Activated CD4-positive, alpha-beta T cell treated with anti-CD3 and anti-CD28 coated beads, Interleukin-2, amount 10 ng/mL, durations not matched to agents 7 days and 5 days (primary cell): ENCODE measurements at regions not wholly inside any gene's neighbourhood (a gene's known extent, or its start where the extent isn't known, plus 50 kb on each side); places are given as distances from the start of the nearest gene placed in this dataset.

Experiments used
- CTCF ChIA-PET: fragments of 350-600 bp; sonication (Branson Sonifier 250); formaldehyde crosslinking; loops from one replicate; lab custom pipeline; 2021; ENCODE audit warnings: antibody characterized with exemption; lab: Charles Lee
- POLR2A ChIA-PET: fragments of 350-600 bp; sonication (Branson Sonifier 250); formaldehyde crosslinking; loops from one replicate; lab custom pipeline; 2021; ENCODE audit warnings: antibody characterized with exemption; lab: Charles Lee
- DNase-seq: peaks from one replicate; pipeline ENCODE4 v3.0.0-alpha.2; 2020
- H3K27ac Mint-ChIP-seq: one replicate; pipeline ENCODE4 v1.8.0; 2021; ENCODE audit warnings: mild to moderate bottlenecking, moderate library complexity, mixed read lengths
- H3K27me3 Mint-ChIP-seq: one replicate; pipeline ENCODE4 v1.8.0; 2021; ENCODE audit warnings: mixed read lengths
- H3K36me3 Mint-ChIP-seq: one replicate; pipeline ENCODE4 v1.8.0; 2021; ENCODE audit warnings: low read depth, mixed read lengths
- H3K4me1 Mint-ChIP-seq: one replicate; pipeline ENCODE4 v1.8.0; 2021; ENCODE audit warnings: mixed read lengths
- H3K4me3 Mint-ChIP-seq: one replicate; pipeline ENCODE4 v1.8.0; 2021; ENCODE audit warnings: mild to moderate bottlenecking, moderate library complexity, mixed read lengths
- H3K9me3 Mint-ChIP-seq: one replicate; pipeline ENCODE4 v1.8.0; 2021; ENCODE audit warnings: mixed read lengths

DNA sequence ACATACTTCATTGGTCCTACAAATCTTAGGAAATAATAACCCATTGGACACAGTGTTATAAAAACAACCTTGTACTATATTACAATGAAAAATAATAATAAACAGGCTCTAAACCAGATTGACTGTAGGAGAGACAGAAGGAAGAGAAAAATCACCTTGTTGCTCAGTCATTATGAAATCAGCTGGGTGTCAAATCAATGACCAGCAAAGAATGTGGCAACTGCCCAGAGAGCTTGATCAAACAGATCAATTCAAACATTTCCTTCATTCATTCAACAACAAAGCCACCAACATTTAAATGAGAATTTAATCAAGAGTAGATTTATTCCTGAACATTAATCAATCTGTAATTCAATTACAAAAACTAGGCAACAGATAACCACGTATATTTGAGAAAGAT is 671.9 kb upstream of the CHAC2 start:
- Mint-ChIP-seq H3K27ac (no peak overlapping the region), H3K4me3 (no peak overlapping the region), H3K9me3 (no peaks in the 10 kb centered on the region), H3K4me1 (no peaks in the 10 kb centered on the region), H3K27me3 (no peaks in the 10 kb centered on the region), H3K36me3 (no peaks in the 10 kb centered on the region)
- CTCF ChIA-PET = no interaction called here
- no peak for DNase-seq
- POLR2A ChIA-PET = no interaction called here

DNA sequence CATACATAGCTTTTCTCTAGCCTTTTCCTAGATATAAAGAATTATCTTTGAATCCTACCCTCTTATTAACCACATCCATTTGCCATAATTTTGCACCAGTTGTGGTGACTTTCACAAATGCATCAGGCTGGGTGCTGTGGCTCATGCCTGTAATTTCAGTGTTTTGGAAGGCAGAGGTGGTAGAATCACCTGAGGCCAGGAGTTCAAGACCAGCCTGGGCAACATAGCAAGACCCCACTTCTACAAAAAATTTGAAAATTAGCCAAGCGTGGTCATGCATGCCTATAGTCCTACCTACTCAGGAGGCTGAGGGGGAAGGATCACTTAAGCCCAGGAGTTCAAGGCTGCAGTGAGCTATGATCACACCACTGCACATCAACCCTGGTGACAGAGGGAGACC is 672.4 kb upstream of the CHAC2 start:
- POLR2A ChIA-PET = no interaction called here
- Mint-ChIP-seq H3K36me3 (no peaks in the 10 kb centered on the region), H3K4me1 (no peaks in the 10 kb centered on the region), H3K4me3 (no peak overlapping the region), H3K27ac (no peak overlapping the region), H3K27me3 (no peaks in the 10 kb centered on the region), H3K9me3 (no peaks in the 10 kb centered on the region)
- CTCF ChIA-PET = no interaction called here
- no peak for DNase-seq

DNA sequence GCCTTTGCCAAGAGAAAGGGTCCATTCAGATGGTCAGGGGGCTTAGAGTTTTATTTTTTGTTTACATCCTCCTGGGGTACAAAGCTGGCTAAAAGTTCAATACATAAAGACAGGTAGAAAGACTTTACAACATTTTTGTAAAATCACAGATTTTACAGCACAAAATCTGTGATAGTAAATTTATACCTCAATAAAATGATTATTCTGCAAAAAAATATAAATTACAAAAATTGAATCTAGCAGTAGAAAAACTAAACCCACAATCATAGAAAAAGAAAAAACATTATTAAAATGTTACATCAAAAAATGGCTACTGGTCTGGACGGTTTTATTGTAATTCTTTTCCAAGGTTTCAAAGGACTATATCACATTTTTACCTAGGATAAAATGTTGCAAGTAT is 674.2 kb upstream of the CHAC2 start:
- no peak for DNase-seq
- no peak overlapping the region for H3K27ac Mint-ChIP-seq
- ChIA-PET CTCF (no interaction called here), POLR2A (no interaction called here)
- H3K4me1 Mint-ChIP-seq = no peaks in the 10 kb centered on the region
- no peaks in the 10 kb centered on the region for H3K27me3 Mint-ChIP-seq
- no peaks in the 10 kb centered on the region for H3K36me3 Mint-ChIP-seq
- peaks cover 5% of the 10 kb centered on the region for H3K9me3 Mint-ChIP-seq
- no peak overlapping the region for H3K4me3 Mint-ChIP-seq

DNA sequence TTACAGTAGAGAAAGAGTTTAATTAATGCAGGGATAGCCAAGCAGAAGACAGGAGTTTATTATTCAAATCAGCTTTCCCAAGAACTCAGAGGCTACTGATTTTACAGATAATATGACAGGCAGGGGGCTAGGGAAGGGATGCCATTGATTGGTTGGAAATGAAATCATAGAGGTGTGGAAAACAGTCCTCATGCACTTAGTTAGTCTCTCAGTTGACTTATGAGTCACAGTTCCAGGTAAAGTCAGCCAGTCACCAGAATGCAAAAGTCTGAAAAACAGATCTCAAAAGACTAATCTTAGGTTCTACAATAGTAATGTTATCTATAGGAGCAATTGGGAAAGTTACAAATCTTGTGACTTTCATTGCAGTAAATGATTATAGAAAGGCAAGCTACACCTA is 676.4 kb upstream of the CHAC2 start:
- ChIA-PET POLR2A (no interaction called here), CTCF (no interaction called here)
- H3K36me3 Mint-ChIP-seq = no peaks in the 10 kb centered on the region

DNA sequence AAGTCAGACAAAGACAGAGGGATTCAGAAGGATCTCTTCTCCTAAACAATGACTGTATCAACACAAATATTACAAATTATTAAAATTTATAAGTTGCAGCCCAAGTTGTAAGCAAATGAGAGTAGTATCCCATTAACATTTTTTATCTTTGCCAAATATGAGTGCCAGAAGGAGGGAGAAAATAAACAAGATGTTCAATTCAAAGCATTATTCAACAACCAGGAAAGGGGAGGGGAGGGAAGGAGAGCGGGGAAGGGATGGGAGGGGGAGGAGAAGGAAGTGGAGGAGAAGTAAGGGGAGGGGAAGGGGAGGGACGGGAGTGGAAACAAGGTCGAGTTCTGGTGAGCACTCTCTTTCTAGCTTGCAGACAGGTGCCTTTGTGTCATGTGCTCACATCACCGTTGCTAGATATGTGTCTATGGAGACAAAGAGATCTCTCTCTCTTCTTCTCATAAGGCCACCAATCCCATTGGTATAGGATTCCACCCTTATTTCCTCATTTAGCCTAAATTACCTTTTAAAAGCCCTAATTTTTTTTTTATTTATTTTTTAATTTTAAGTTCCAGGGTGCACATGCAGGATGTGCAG is 679.6 kb upstream of the CHAC2 start:
- no peak overlapping the region for H3K27ac Mint-ChIP-seq
- no peaks in the 10 kb centered on the region for H3K27me3 Mint-ChIP-seq
- no peak overlapping the region for H3K4me3 Mint-ChIP-seq
- H3K4me1 Mint-ChIP-seq = no peaks in the 10 kb centered on the region
- DNase-seq = no peak
- CTCF ChIA-PET = no interaction called here
- no peaks in the 10 kb centered on the region for H3K36me3 Mint-ChIP-seq
- POLR2A ChIA-PET = no interaction called here
- peaks cover 5% of the 10 kb centered on the region for H3K9me3 Mint-ChIP-seq

More for the DNA sequence above, 676.4 kb upstream of the CHAC2 start:
- no peak overlapping the region for H3K27ac Mint-ChIP-seq
- DNase-seq = no peak
- H3K27me3 Mint-ChIP-seq = no peaks in the 10 kb centered on the region
- H3K4me3 Mint-ChIP-seq = no peak overlapping the region
- H3K4me1 Mint-ChIP-seq = no peaks in the 10 kb centered on the region
- H3K9me3 Mint-ChIP-seq = peaks cover 5% of the 10 kb centered on the region

DNA sequence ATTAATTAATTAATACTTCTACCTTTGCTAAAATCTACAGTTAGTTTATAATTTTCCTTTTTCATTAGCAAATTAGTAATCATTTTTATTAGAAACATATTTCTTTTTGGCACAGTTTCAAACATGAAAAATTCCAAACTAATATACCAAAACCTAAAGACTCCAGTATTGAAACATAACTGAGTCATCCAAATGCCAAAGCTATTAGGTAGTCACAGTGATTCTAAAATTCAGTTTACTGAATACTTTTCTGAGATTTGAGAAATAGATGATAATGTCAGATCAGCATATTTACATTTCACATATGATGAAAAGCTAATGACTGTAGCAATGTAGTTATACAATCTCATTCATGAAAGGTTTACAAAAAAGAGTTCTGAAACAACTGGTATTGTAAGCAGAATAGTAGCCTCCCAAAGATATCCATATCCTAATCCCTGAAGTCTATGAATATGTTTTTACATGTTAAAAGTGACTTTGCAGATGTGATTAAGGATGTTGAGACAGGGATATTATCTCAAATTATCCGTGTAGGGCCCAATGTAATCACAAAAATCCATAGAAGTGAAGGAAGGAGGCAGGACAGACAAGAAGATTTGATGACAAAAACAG is 680.2 kb upstream of the CHAC2 start:
- CTCF ChIA-PET = no interaction called here
- no peak for DNase-seq
- no peak overlapping the region for H3K4me3 Mint-ChIP-seq
- POLR2A ChIA-PET = no interaction called here
- H3K9me3 Mint-ChIP-seq = peaks cover 5% of the 10 kb centered on the region
- no peaks in the 10 kb centered on the region for H3K27me3 Mint-ChIP-seq
- no peak overlapping the region for H3K27ac Mint-ChIP-seq
- no peaks in the 10 kb centered on the region for H3K36me3 Mint-ChIP-seq
- H3K4me1 Mint-ChIP-seq = no peaks in the 10 kb centered on the region

DNA sequence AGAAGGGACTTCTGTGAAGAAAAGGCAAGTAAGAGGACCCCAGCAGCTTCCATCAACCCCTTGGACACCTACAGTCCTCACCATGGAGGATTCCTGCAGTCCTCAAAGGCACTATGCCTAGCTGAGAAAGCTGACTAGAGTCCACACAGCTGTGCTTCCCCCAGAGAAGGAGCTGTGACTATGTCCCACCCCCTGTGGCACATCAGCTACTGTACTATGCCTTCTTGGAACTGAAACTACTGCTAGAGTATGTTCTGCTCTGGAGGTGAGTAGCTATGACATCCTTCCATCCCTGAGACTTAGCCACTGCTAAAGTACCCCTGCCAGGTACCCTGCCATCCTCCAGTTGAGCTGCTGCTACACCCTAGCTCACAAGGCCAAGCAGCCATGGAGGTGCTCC is 690.2 kb upstream of the CHAC2 start:
- no peak for DNase-seq
- peaks cover 12% of the 10 kb centered on the region for H3K9me3 Mint-ChIP-seq
- H3K36me3 Mint-ChIP-seq = no peaks in the 10 kb centered on the region
- CTCF ChIA-PET = no interaction called here
- H3K4me3 Mint-ChIP-seq = no peak overlapping the region
- no peaks in the 10 kb centered on the region for H3K4me1 Mint-ChIP-seq
- no peak overlapping the region for H3K27ac Mint-ChIP-seq
- POLR2A ChIA-PET = no interaction called here
- H3K27me3 Mint-ChIP-seq = no peaks in the 10 kb centered on the region

DNA sequence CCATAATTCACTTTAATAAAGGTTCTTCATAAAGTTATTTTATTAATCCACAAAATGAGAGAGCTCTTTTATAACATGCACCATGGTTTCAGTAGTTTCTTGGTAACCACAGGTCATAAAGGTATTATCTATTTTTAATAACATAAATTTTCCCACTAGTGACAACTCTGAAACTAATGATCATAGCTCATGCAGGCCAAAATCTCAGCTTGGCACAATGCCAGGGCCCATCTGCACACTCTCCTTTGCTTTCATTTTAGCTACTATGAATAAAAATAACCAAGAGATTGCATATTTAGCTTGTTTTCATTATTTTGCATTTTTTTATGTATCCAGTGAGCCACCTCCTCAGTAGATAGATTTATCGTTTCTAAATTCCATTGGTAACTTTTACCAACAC is 691.8 kb upstream of the CHAC2 start:
- H3K27ac Mint-ChIP-seq = no peak overlapping the region
- no peak for DNase-seq
- H3K9me3 Mint-ChIP-seq = peaks cover 8% of the 10 kb centered on the region
- H3K4me1 Mint-ChIP-seq = no peaks in the 10 kb centered on the region
- ChIA-PET POLR2A (no interaction called here), CTCF (no interaction called here)
- no peaks in the 10 kb centered on the region for H3K27me3 Mint-ChIP-seq
- H3K4me3 Mint-ChIP-seq = no peak overlapping the region
- no peaks in the 10 kb centered on the region for H3K36me3 Mint-ChIP-seq

DNA sequence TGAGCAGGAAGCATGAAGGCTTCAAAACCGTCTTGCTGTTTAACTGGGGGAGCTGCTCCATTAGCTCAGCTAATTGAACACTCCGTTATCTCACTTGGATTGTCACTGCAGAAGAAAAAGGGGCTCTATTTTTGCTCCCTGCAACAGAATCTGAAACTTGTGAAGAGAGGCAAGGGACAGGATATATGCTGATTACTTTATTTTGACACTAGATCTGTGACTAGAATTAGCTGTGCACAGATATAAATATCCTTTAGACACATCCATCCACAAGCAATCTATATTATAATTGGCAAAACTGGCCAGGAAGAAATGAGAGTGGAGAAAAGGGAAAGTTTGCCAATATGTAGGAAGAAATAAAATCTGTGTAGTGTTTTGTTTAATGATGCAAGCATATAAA is 700.1 kb upstream of the CHAC2 start:
- Mint-ChIP-seq H3K27me3 (no peaks in the 10 kb centered on the region), H3K9me3 (peaks cover 4% of the 10 kb centered on the region), H3K4me3 (no peak overlapping the region), H3K36me3 (no peaks in the 10 kb centered on the region), H3K4me1 (no peaks in the 10 kb centered on the region), H3K27ac (no peak overlapping the region)
- DNase-seq = no peak
- CTCF ChIA-PET = no interaction called here
- POLR2A ChIA-PET = no interaction called here

DNA sequence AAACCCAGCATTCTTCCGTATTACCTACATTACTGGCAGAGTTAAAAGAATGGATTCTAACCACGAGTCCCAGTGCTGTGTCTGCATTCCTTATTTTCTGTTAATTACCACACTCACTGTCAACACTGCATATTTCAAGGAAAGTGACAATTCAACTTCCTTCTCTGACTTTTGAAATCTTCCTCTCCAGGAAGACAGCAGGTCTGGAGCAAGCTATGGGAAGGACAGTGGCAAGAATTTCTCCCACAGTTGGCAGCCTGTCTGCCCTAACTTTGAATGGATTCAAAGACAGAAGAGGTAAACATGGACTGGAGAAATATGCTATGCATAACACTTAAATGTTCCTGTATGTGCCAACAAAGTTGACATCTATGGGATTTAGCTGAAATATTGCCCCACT is 700.5 kb upstream of the CHAC2 start:
- Mint-ChIP-seq H3K9me3 (peaks cover 4% of the 10 kb centered on the region), H3K27ac (no peak overlapping the region), H3K36me3 (no peaks in the 10 kb centered on the region), H3K27me3 (no peaks in the 10 kb centered on the region), H3K4me1 (no peaks in the 10 kb centered on the region), H3K4me3 (no peak overlapping the region)
- CTCF ChIA-PET = no interaction called here
- no peak for DNase-seq
- POLR2A ChIA-PET = no interaction called here

DNA sequence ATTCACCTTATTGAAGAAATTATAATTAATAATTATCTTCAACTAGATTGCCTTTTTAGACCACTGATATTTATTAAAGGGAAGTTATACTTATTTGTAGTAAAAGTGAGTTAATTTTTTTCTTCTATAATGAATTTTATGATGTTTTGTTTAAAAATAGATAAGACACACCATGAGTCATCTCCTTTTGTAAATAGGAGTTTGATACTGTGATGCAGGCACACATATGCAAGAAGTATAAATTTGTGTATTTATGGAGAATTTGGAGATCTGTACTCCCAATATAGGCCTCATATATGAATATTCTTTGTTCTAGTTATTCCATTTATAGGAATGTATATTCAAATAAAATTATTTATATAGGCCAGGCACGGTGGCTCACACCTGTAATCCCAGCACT is 703.5 kb upstream of the CHAC2 start:
- DNase-seq = no peak
- no peaks in the 10 kb centered on the region for H3K9me3 Mint-ChIP-seq
- CTCF ChIA-PET = no interaction called here
- POLR2A ChIA-PET = no interaction called here
- H3K4me1 Mint-ChIP-seq = no peaks in the 10 kb centered on the region
- no peaks in the 10 kb centered on the region for H3K36me3 Mint-ChIP-seq
- H3K27me3 Mint-ChIP-seq = no peaks in the 10 kb centered on the region
- H3K4me3 Mint-ChIP-seq = no peak overlapping the region
- no peak overlapping the region for H3K27ac Mint-ChIP-seq

DNA sequence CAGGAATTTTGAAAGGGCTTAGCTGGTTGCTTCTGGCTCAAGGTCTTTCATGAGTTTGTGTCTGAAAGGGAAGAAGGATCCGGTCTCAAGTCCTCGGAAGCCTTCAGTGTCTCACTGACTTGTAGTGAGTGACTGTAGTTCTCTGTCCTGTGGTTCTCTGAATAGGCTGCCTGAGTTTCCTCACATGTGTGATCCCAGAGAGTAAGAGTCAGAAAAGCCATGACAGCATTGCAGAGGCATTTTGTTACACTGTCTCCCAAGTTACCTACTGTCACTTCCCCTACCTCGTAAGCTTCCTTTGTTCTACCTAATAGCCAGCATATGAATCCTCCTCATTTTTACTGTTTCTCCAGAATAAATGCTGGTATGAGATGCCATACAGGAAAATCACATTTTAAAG is 709.1 kb upstream of the CHAC2 start:
- Mint-ChIP-seq H3K27ac (no peak overlapping the region), H3K4me3 (no peak overlapping the region), H3K4me1 (no peaks in the 10 kb centered on the region), H3K9me3 (no peaks in the 10 kb centered on the region), H3K36me3 (no peaks in the 10 kb centered on the region), H3K27me3 (no peaks in the 10 kb centered on the region)
- ChIA-PET CTCF (no interaction called here), POLR2A (no interaction called here)
- DNase-seq = no peak

DNA sequence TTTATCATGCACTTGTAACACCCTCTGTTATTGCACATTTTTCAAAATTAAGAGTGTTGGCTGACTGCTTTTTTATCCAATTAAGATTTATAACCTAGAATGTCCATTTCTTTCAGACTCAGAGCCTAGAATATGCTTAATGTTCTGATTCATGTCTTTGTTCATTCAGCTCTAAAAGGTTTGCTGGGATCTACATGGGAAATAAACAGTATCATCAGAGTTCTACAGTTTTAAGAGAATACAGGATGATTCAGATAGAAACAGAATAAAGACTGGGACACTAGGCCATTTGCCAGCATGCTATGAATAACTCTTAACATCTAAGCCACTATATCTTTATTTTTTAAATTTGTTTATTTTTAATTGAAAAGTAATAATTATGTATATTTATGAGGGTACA is 713.7 kb upstream of the CHAC2 start:
- CTCF ChIA-PET = no interaction called here
- H3K27ac Mint-ChIP-seq = no peak overlapping the region
- H3K27me3 Mint-ChIP-seq = no peaks in the 10 kb centered on the region
- no peaks in the 10 kb centered on the region for H3K36me3 Mint-ChIP-seq
- DNase-seq = no peak
- peaks cover 3% of the 10 kb centered on the region for H3K9me3 Mint-ChIP-seq
- no peaks in the 10 kb centered on the region for H3K4me1 Mint-ChIP-seq
- POLR2A ChIA-PET = no interaction called here
- H3K4me3 Mint-ChIP-seq = no peak overlapping the region

DNA sequence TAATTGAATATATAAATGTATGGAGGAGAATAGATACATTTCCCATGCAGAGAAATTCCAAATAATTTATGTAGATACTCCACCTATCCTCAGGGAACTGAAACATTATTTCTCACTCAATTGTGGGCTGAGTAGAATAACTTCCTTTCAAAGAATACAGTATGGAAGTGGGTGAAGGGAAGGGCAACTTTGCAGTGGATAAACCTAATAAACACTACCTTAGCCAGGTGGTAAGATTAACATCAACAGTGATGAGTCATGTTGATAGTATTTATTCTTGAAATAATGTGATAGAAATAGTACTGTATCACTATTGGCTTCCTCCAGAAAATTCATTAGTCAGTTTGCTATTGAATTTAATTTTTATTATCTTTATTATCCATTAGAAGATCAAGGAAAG is 716.4 kb upstream of the CHAC2 start:
- H3K27ac Mint-ChIP-seq = no peak overlapping the region
- no peaks in the 10 kb centered on the region for H3K36me3 Mint-ChIP-seq
- H3K27me3 Mint-ChIP-seq = no peaks in the 10 kb centered on the region
- no peak for DNase-seq
- no peak overlapping the region for H3K4me3 Mint-ChIP-seq
- ChIA-PET CTCF (no interaction called here), POLR2A (no interaction called here)
- H3K9me3 Mint-ChIP-seq = peaks cover 6% of the 10 kb centered on the region
- no peaks in the 10 kb centered on the region for H3K4me1 Mint-ChIP-seq
